GM20000 (cell line): ENCODE measurements at regions not wholly inside any gene's neighbourhood (a gene's known extent, or its start where the extent isn't known, plus 50 kb on each side); places are given as distances from the start of the nearest gene placed in this dataset.

Experiments
- DNase-seq: peaks from one replicate; pipeline ENCODE4 v3.0.0; 2012; ENCODE audit warnings: low spot score
- TF ChIP-seq, protein P1 (sequence below): IDR thresholded peaks from 2 replicates; pipeline ENCODE4 v1.5.1; 2012; ENCODE audit warnings: mild to moderate bottlenecking, control low read depth; ENCODE audit errors: extremely low read depth, missing control alignments

DNA sequence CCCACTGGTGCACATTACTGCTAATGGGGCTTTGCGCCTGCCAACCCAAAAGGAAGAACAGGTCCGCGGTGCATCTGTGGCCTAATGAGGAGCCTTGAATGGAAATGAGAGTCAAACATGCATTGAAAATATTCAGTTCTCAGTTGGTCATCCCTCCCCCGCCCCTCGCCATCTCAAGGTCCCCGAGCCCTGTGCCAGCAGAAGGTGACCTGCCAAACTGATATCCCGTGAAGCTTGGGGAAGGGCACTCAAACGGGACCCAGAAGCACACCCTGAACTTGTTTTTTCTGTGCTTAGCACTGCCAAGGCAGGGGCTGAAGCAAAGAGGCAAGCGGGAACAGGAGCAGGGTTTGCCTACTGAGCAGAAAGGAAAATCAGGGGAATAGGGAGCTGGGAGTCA is 67.9 kb upstream of the ZNF648 start:
- DNase-seq = no peak
- TF ChIP-seq, protein P1, sequence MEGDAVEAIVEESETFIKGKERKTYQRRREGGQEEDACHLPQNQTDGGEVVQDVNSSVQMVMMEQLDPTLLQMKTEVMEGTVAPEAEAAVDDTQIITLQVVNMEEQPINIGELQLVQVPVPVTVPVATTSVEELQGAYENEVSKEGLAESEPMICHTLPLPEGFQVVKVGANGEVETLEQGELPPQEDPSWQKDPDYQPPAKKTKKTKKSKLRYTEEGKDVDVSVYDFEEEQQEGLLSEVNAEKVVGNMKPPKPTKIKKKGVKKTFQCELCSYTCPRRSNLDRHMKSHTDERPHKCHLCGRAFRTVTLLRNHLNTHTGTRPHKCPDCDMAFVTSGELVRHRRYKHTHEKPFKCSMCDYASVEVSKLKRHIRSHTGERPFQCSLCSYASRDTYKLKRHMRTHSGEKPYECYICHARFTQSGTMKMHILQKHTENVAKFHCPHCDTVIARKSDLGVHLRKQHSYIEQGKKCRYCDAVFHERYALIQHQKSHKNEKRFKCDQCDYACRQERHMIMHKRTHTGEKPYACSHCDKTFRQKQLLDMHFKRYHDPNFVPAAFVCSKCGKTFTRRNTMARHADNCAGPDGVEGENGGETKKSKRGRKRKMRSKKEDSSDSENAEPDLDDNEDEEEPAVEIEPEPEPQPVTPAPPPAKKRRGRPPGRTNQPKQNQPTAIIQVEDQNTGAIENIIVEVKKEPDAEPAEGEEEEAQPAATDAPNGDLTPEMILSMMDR = no peak

- no peak for DNase-seq
- TF ChIP-seq, protein P1 = no peak
Measured at GRCh38 chr1:182128502-182128901, 67.0 kb upstream of the ZNF648 start.

GRCh38 chr1:182127656-182128055 is 66.1 kb upstream of the ZNF648 start:
- TF ChIP-seq, protein P1 = no peak
- no peak for DNase-seq

- no peak for DNase-seq
- TF ChIP-seq, protein P1 = no peak
Measured at GRCh38 chr1:182126272-182126800, 64.8 kb upstream of the ZNF648 start.

DNA sequence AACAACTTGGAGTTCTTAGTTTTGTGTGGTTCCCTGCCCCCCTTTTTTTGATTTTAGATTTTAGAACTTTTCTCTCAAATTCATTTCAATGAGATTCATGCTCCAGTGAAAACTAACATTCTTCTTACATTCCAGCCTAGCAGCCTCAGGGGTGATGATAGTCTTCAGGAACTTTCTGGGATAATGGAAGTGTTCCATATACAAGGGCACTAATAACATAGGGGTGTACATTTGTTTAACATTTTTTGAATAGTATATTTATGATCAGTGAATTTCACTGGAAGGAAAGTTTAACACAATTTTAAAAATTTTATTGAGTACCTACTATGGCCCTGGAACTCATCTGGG is 61.4 kb upstream of the ZNF648 start:
- DNase-seq = no peak
- TF ChIP-seq, protein P1 = no peak

GRCh38 chr1:182122256-182122912 is 60.9 kb upstream of the ZNF648 start:
- DNase-seq = no peak
- TF ChIP-seq, protein P1 = no peak

GRCh38 chr1:182121787-182122186 is 60.3 kb upstream of the ZNF648 start:
- TF ChIP-seq, protein P1 = no peak
- DNase-seq = no peak
